NCI-H446 (cell line): ENCODE measurements at regions not wholly inside any gene's neighbourhood (a gene's known extent, or its start where the extent isn't known, plus 50 kb on each side); places are given as distances from the start of the nearest gene placed in this dataset.

Experiments
- DNase-seq, 2 experiments: peaks; one replicate each; lab custom pipeline; 2025; lab: John Stamatoyannopoulos, UW

DNA sequence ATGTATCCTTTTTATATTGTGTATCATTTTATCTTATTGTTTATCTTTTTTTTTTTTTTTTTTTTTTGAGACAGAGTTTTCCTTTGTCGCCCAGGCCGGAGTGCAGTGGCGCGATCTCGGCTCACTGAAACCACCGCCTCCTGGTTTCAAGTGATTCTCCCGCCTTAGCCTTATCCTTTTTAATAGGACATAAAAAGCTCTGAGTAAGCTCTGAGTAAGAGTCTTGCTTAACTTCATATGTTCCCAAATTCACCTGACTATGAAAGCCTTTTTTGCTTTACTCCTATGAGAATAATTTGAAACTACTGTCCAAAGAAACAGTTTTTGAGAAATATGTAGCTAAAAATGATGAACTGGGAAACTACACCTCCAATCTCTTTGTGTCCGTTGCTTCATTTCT lies 525.5 kb downstream of the IRS1 start:
- DNase-seq, result no peak

GRCh38 chr2:226273440-226273839 lies 526.2 kb downstream of the IRS1 start:
- DNase-seq, result no peak

GRCh38 chr2:226272435-226272834 lies 527.2 kb downstream of the IRS1 start:
- no peak for DNase-seq

DNA sequence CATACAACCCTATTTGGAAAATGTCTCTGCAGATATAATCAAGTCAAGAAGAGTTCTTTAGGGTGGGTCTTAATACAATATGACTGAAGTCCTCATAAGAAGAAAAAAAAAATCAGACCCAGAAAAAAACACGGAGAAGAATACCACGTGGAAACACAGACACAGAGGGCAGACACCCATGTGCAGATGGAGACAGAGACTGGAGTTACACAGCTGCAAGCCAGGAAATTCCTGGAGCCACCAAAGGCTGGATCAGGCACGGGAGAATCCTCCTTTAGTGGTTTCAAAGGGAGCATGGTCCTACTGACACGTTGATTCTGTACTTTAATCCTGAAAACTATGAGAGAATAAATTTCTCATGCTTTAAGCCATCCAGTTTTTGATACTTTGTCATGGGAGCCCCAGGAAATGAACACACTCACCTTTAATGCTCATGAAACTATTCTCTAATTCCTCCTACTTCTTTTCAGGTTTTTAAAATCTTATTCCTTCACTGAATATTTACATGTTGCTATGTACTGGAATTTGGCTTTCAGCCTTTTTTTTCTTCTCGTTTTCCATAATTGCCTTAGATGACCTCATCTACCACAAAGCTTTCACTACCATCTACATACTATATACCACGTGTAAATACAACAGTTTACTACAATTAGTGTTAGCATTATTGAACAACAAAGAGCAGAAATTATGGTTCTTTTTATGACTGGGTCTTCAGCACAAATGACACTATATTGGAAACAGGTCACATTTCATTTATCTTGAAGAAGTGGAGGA lies 529.1 kb downstream of the IRS1 start:
- DNase-seq, result no peak

GRCh38 chr2:226267516-226268289 lies 531.9 kb downstream of the IRS1 start:
- no peak for DNase-seq

- DNase-seq, result peak in 1 of 2 experiments; percentile 40
Measured at GRCh38 chr2:226256709-226257376, 542.8 kb downstream of the IRS1 start.

GRCh38 chr2:226256237-226256636 lies 543.4 kb downstream of the IRS1 start:
- DNase-seq, result no peak

DNA sequence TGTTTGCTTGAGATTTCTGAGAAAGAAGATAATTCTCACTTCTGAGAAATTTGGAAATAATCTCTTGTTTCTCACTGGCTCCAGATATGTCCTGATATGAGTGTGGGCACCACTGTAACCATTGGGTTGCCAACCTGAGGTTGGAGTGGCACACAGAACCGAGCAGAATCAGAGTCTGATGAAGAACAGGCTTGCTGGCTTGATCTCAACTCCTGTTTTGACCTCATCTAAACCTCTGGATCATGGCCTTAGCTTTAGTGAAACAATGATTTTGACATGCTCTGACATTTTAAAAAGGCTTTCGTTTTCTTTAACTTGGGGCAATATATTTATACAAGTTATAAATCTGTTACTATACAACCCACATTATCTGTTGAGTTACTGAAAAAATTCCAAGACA lies 548.0 kb downstream of the IRS1 start:
- DNase-seq, result no peak

- no peak for DNase-seq
Measured at GRCh38 chr2:226247289-226248275, 552.0 kb downstream of the IRS1 start.

DNA sequence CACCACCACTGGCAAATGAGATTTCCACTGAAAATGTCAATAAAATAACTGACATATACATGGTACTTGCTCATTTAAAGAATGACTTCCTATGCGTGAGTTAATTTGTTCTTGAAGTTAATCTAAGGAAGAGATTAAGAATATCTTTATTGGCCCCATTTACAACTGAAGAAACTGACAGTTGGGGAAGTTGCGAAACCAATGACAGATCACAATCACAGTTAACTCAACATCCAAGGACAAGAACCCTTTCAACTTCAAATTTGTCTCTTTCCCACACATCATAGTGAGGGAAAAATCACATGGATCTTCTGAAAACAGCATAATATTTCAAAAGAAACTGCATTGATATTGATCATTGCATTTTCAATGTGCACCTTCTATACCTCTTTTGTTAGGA lies 565.4 kb downstream of the IRS1 start:
- DNase-seq, result no peak

- DNase-seq, result no peak
Measured at GRCh38 chr2:226233388-226233787, 566.2 kb downstream of the IRS1 start.

GRCh38 chr2:226228080-226228479 lies 571.5 kb downstream of the IRS1 start:
- no peak for DNase-seq

DNA sequence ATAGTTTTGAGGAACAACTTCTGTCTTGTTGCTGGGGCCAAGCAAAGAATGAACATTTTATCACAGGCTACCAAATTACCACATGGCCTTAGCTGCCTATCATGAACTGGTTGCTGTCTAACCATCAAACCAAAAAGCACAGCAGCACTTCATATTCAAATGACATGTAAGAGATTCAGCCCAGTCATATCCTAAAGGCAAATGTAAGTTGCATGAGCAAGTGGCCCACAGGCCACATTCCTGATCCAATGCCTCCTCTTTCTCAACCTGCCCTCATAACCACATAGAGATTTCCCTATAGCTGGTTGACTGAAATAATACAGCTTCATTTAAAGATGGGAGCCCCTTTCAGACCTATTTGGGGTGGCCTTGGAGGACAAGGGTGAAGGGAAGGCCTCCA lies 572.3 kb downstream of the IRS1 start:
- DNase-seq, result no peak

- no peak for DNase-seq
Measured at GRCh38 chr2:226223704-226224103, 575.9 kb downstream of the IRS1 start.

DNA sequence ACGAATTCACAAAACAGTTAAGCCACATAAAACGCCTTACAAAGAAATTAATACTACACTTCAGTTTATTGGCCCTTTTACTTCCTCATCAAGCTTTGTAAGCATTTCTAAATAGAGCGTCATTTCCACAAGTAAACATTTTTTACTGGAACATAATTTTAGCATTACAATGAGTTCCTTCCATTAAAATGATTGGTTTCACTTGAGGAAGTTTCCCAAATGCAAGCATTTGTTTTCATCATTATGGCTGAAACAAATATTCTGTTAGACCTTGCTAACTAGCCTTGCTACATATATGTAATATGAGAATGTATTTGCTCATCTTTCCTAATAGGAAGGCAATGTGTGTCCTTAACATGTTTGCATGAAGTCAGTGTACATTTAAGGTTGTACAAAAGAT lies 579.1 kb downstream of the IRS1 start:
- no peak for DNase-seq

- DNase-seq, result no peak
Measured at GRCh38 chr2:226217191-226217590, 582.4 kb downstream of the IRS1 start.

GRCh38 chr2:226216575-226216974 lies 583.0 kb downstream of the IRS1 start:
- no peak for DNase-seq

DNA sequence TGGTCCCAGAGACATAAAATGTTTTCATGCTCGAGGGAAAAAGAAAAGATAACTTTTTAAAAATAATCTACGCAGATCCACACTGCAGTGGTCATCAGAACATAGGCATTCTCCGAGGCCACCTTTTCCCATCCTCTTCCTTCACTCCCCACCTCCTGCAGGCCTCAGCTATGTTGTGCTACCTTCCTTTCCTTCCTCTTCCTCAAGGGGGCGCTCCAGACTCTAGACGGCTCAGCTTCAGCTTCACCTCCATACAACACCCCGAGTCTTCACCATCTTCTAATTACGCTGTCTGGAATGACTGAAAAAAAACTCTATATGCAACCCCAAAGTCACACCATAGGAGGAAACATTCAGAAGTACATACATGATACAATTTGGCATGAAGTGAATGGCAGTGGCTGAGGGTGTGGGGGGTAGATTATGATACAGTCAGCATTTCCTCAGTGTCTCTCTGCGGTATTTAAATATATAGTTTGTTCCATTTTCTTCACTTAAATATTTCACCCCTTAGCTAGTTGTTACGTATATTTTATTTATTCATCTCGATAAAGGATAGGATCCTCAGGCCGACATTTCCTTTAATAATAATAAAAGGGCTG lies 583.6 kb downstream of the IRS1 start:
- DNase-seq, result peak; percentile 44

- DNase-seq, result no peak
Measured at GRCh38 chr2:226213717-226214116, 585.9 kb downstream of the IRS1 start.

DNA sequence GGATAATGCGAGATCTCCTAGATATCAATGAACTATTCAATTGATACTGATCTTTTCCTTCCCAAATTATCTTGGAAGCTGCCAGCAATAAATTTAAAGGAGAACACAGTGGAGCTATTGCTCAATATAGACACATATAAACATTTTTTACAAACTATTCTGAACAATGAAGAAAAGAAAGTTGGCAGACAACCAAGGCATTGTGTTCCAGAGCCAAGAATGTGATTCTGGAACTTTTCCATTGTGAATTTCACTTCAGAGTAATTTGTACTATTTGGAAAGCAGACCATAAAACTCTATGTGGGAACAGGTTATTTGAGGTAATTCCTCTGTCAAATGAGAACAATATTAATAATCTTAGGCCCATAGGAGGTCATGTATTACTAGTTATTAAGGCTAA lies 588.2 kb downstream of the IRS1 start:
- no peak for DNase-seq

- DNase-seq, result no peak
Measured at GRCh38 chr2:226208726-226209125, 590.9 kb downstream of the IRS1 start.
